VCaP (cell line): ENCODE measurements at regions not wholly inside any gene's neighbourhood (a gene's known extent, or its start where the extent isn't known, plus 50 kb on each side); places are given as distances from the start of the nearest gene placed in this dataset.

ENCODE experiments used
- H3K27ac ChIP-seq: fragments of 450-650 bp; 2 replicates; pipeline ENCODE4 v1.5.1; 2017
- TF ChIP-seq, protein P1 (sequence below): fragments of 450-650 bp; conservative IDR thresholded peaks from 2 replicates; pipeline ENCODE4 v1.5.1; 2017; ENCODE audit warnings: mild to moderate bottlenecking, moderate library complexity

DNA sequence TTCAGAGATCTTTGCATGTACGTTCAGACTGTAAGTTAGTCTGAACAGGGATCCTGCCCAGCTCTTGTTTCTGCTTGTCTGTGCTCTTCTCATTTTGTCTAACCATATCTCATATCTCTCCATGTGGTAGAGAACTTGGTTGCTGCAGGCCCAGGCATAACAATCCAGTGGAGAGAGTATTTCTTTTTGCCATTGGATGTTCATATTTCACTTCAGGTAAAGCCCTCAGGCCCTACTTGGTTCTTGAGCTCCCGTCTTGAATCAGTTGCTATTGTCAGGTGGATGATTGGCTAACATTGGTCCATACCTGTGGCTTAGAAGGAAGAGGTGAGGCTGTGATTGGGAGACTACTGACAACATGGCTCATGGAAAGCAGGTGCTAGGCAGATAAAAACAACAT is 357.7 kb upstream of the FLRT2 start:
- TF ChIP-seq, protein P1, sequence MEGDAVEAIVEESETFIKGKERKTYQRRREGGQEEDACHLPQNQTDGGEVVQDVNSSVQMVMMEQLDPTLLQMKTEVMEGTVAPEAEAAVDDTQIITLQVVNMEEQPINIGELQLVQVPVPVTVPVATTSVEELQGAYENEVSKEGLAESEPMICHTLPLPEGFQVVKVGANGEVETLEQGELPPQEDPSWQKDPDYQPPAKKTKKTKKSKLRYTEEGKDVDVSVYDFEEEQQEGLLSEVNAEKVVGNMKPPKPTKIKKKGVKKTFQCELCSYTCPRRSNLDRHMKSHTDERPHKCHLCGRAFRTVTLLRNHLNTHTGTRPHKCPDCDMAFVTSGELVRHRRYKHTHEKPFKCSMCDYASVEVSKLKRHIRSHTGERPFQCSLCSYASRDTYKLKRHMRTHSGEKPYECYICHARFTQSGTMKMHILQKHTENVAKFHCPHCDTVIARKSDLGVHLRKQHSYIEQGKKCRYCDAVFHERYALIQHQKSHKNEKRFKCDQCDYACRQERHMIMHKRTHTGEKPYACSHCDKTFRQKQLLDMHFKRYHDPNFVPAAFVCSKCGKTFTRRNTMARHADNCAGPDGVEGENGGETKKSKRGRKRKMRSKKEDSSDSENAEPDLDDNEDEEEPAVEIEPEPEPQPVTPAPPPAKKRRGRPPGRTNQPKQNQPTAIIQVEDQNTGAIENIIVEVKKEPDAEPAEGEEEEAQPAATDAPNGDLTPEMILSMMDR, result no peak
- H3K27ac ChIP-seq, result no peak overlapping the region

DNA sequence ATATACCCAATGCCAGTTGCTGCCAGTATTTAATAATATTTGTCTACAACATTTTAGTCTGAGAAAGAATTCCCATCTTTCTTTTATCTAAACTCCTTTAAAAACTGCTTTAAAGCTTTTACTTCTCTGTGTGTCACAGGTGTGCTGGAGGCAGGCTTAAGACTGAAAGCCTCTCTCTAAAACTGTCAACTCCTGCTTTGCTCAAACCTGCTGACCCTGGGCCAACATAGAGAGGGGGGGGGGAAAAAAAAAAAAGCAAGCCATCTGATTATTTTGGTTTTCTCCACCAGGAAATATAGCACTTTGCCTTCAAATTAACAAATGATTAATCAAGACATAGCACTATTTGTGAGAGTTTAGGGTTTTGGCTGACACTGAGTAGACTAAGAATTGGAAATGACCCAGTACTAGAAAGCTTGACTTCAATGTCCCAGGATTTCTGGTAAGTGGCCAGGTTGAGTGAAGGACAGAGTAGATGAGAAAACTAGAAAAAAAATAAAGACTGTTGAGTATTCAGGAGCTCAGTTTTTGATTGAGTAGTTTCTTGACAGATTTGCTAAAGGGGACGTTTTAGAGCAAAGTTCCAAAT is 357.0 kb upstream of the FLRT2 start:
- H3K27ac ChIP-seq, result no peak overlapping the region
- TF ChIP-seq, protein P1, result no peak

DNA sequence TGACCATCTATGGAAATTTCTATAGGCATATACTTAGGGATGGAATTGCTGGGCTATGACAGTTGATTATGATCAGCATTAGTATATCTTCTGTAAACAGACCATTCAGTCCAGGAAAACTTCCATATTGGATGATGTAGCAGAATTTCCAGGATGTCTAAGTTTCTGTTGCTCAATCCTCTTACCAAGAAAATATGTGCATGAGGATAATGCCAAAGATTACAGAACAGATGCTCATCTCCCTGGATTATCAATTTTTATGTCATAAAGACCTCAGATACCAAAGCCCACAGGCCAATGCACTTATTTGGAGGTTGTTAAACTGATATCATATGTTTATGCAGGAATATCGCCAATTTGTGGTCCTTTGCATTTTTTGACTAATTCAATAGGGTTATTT is 354.4 kb upstream of the FLRT2 start:
- no peak overlapping the region for H3K27ac ChIP-seq
- TF ChIP-seq, protein P1, result no peak

DNA sequence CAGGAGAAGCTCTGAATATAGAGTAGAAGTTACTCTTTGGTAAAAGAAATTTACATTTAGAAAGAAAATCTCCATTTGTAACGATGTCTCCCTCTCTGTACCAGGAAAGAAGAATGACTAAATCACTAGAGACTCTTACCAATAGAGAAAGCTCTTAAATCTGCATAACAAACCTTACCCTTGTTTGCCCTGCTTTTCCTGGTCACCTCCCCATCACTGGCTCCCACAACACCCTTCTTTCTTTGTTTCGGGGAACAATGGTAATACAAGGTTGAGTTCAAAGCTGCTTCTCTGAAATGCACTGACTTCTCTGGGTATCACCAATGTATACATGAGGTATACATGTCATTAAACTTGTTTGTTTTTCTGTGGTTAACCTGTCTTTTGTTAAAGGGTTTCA is 351.1 kb upstream of the FLRT2 start:
- no peak overlapping the region for H3K27ac ChIP-seq
- TF ChIP-seq, protein P1, result no peak

DNA sequence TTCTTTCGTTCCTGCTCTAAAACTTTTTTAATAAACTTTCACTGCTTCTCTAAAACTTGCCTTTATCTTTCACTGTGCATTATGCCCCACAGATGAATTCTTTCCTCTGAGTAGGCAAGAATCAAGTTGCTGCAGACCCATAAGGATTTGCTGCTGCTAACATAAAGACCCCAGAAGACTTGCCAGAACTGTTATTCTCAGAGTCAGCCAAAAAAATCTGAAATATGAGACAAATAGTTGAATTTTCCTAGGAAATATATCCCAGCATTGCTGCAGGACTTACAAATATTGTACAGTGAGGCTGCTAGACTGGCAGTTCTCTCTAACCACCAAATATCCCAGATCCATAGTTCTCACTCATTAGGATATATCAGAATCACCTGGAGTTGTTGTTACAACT is 349.1 kb upstream of the FLRT2 start:
- TF ChIP-seq, protein P1, result no peak

DNA sequence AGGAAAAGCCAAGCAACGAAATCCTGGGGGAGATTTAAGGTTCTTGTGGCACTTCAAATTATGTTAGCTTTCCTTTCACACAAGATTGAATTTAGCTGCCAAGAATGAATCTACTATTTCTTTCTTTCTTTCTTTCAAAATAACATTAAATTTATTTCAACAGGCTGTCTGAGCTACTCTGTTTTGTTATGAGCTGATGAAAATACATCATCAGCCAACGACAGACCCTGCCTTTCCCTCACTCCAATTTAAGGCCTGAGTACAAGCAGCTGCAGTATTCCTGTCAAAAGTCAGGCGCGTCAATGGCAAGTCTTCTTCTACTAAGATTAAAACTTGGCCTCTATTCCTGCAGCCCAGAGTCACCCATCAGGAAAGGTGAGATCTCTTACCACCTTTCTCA is 347.7 kb upstream of the FLRT2 start:
- TF ChIP-seq, protein P1, result no peak
- H3K27ac ChIP-seq, result no peak overlapping the region

More for the DNA sequence above, 349.1 kb upstream of the FLRT2 start:
- H3K27ac ChIP-seq, result no peak overlapping the region

DNA sequence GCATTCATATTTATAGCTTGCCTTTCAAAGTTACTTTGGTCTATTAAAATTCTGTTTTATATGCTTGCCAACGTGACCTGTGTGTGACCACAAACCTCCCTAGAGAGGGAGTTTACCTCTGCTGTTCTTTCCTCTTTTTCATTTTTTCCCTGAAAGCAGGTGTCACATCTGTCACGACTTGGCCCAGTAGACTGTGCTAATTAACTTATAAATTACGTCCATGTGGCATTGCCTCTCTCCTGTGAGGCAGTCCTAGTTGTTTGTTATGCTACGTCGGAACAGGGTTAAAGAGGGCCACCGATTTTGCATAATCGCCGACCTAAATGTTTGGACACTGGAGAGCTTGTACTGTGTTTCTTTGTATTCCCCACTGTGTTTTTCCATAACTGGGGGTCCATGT is 343.9 kb upstream of the FLRT2 start:
- TF ChIP-seq, protein P1, result no peak
- no peak overlapping the region for H3K27ac ChIP-seq

DNA sequence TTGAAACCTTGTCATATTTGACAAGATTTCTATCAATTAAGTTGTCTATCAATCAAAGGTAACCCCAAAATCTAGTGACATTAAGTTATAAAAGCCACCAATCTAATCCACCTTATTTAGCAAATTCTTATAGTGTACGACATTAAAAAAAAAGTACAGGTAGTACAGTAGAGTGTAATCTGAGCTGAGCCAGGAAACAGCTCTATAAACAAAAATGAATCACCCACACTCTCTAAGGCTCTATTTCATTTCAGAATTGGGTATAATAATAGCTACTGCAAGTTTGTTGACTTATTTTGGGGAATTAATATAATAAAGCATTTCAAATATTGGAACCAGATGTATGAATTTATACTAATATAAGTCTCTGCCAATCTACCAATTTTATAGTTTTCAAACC is 342.4 kb upstream of the FLRT2 start:
- TF ChIP-seq, protein P1, result no peak
- H3K27ac ChIP-seq, result no peak overlapping the region
